H1 (cell line): ENCODE measurements at regions not wholly inside any gene's neighbourhood (a gene's known extent, or its start where the extent isn't known, plus 50 kb on each side); places are given as distances from the start of the nearest gene placed in this dataset.

Source experiments
- CTCF ChIP-seq, 3 experiments: IDR thresholded peaks; 1 replicate in 2 of 3; 2 replicates in 1 of 3; pipeline versions ENCODE4 v1.5.1 to v1.6.1; 2011; ENCODE audit warnings: low read length in 3 of 3, mild to moderate bottlenecking in 3 of 3, inconsistent platforms in 2 of 3, low read depth in 1 of 3, moderate library complexity in 1 of 3; ENCODE audit not compliant: insufficient read depth in 1 of 3; ENCODE audit errors: control extremely low read depth in 1 of 3
- GTF2F1 ChIP-seq: IDR thresholded peaks from 2 replicates; pipeline ENCODE4 v1.6.1; 2012; ENCODE audit warnings: low read depth, low read length, improper control_type of control experiment, borderline replicate concordance
- KDM1A ChIP-seq: fragments of 200-600, 300-600 bp; sonication (generic); IDR thresholded peaks from 2 replicates; pipeline ENCODE4 v1.7.1; 2016; ENCODE audit warnings: mild to moderate bottlenecking, low read length, borderline replicate concordance
- POLR2AphosphoS5 ChIP-seq: IDR thresholded peaks from 2 replicates; pipeline ENCODE4 v1.6.1; 2011; ENCODE audit warnings: low read depth, low read length
- TAF7 ChIP-seq: optimal IDR thresholded peaks from 2 replicates; pipeline ENCODE3; 2011; ENCODE audit warnings: low read depth, mild to moderate bottlenecking, inconsistent platforms, low read length, moderate library complexity, borderline replicate concordance

- TF ChIP-seq KDM1A (no peak), POLR2AphosphoS5 (no peak), TAF7 (no peak), CTCF (IDR thresholded peaks at IDR 0.05; ENCODE audit: control extremely low read depth in 1 of 3, insufficient read depth in 1 of 3, low read depth in 1 of 3, low read length in 3 of 3) (no peak), GTF2F1 (no peak)
Observed at GRCh38 chr20:19909725-19910124, 107.4 kb upstream of the NAA20 start.
